IMR-90 (cell line): ENCODE measurements at regions not wholly inside any gene's neighbourhood (a gene's known extent, or its start where the extent isn't known, plus 50 kb on each side); places are given as distances from the start of the nearest gene placed in this dataset.

Source experiments
- ATAC-seq: fragments of 200-7000 bp; cut with Tn5 transposase; 2 replicates; pipeline ENCODE4 v1.9.1; 2020; ENCODE audit warnings: low read depth, mild to moderate bottlenecking, moderate library complexity
- BruUV-seq: library from RNA; stranded (reverse); fragments of 400-500 nt; replicated peaks from 2 replicates; lab custom pipeline; 2021; lab: Mats Ljungman, UMichigan
- CTCF ChIA-PET: fragments of 300-600 bp; formaldehyde crosslinking; extraction: SDS; loops from one replicate; lab custom pipeline; 2021; ENCODE audit warnings: antibody characterized with exemption; lab: Yijun Ruan, JAX
- POLR2A ChIA-PET: fragments of 300-600 bp; sonication (Branson Sonifier 250); formaldehyde crosslinking; loops from one replicate; lab custom pipeline; 2022; ENCODE audit warnings: antibody characterized with exemption; ENCODE audit not compliant: unreplicated experiment; lab: Charles Lee
- DNase-seq: peaks from one replicate; pipeline ENCODE4 v3.0.0; 2013
- H2AFZ ChIP-seq: replicated peaks from 2 replicates; pipeline ENCODE3; 2013; ENCODE audit warnings: low read length, mild to moderate bottlenecking; ENCODE audit not compliant: poor library complexity
- H2AK5ac ChIP-seq: 2 replicates; pipeline ENCODE4 v1.6.1; 2013; ENCODE audit warnings: low read depth, low read length, inconsistent platforms
- H2AK9ac ChIP-seq: replicated peaks from 2 replicates; pipeline ENCODE3; 2013; ENCODE audit warnings: mild to moderate bottlenecking, low read depth, low read length, moderate library complexity; ENCODE audit not compliant: poor library complexity
- H2BK120ac ChIP-seq: 2 replicates; pipeline ENCODE4 v1.6.1; 2013; ENCODE audit warnings: low read depth, low read length, inconsistent platforms
- H2BK15ac ChIP-seq: 3 replicates; pipeline ENCODE4 v1.6.1; 2013; ENCODE audit warnings: low read depth, low read length, inconsistent platforms
- H2BK20ac ChIP-seq: 2 replicates; pipeline ENCODE4 v1.6.1; 2013; ENCODE audit warnings: low read depth, mild to moderate bottlenecking, inconsistent platforms, low read length, moderate library complexity
- H2BK5ac ChIP-seq: 2 replicates; pipeline ENCODE4 v1.6.1; 2013; ENCODE audit warnings: mild to moderate bottlenecking, low read depth, low read length, inconsistent platforms; ENCODE audit not compliant: poor library complexity, severe bottlenecking
- H3K14ac ChIP-seq: replicated peaks from 2 replicates; pipeline ENCODE4 v1.6.1; 2013; ENCODE audit warnings: low read depth, low read length, inconsistent platforms
- H3K18ac ChIP-seq: 2 replicates; pipeline ENCODE4 v1.6.1; 2013; ENCODE audit warnings: low read depth, low read length, control low read depth
- H3K23ac ChIP-seq: 2 replicates; pipeline ENCODE4 v1.6.1; 2013; ENCODE audit warnings: low read depth, low read length, inconsistent platforms
- H3K27ac ChIP-seq: 2 replicates; pipeline ENCODE4 v1.5.1; 2013; ENCODE audit warnings: mild to moderate bottlenecking, control low read depth, low read length; ENCODE audit not compliant: insufficient read depth
- H3K27me3 ChIP-seq: 2 replicates; pipeline ENCODE4 v1.6.1; 2013; ENCODE audit warnings: low read length; ENCODE audit not compliant: control insufficient read depth, insufficient read depth
- H3K36me3 ChIP-seq: 2 replicates; pipeline ENCODE4 v1.6.1; 2013; ENCODE audit warnings: low read length, mixed read lengths; ENCODE audit not compliant: control insufficient read depth, insufficient read depth
- H3K4ac ChIP-seq: 2 replicates; pipeline ENCODE4 v1.6.1; 2013; ENCODE audit warnings: low read depth, low read length, inconsistent platforms
- H3K4me1 ChIP-seq: 2 replicates; pipeline ENCODE4 v1.6.1; 2013; ENCODE audit warnings: low read length, mixed read lengths; ENCODE audit not compliant: control insufficient read depth, insufficient read depth
- H3K4me2 ChIP-seq: 2 replicates; pipeline ENCODE4 v1.6.1; 2013; ENCODE audit warnings: low read depth, mild to moderate bottlenecking, control low read depth, low read length, moderate library complexity
- H3K4me3 ChIP-seq: 2 replicates; pipeline ENCODE4 v1.5.1; 2013; ENCODE audit warnings: low read depth, mild to moderate bottlenecking, control low read depth, low read length, moderate library complexity; ENCODE audit not compliant: insufficient read depth
- H3K56ac ChIP-seq: 2 replicates; pipeline ENCODE4 v1.6.1; 2013; ENCODE audit warnings: low read length, inconsistent platforms; ENCODE audit not compliant: insufficient read depth; ENCODE audit errors: extremely low read depth
- H3K79me1 ChIP-seq, 2 experiments: 2 replicates each; pipeline ENCODE4 v1.6.1; 2013; ENCODE audit warnings: low read length in 2 of 2, inconsistent platforms in 1 of 2, low read depth in 1 of 2
- H3K9ac ChIP-seq: 2 replicates; pipeline ENCODE4 v1.6.1; 2013; ENCODE audit warnings: low read depth, low read length, control low read depth
- H3K9me1 ChIP-seq: 2 replicates; pipeline ENCODE4 v1.6.1; 2013; ENCODE audit warnings: low read length, inconsistent platforms; ENCODE audit not compliant: insufficient read depth
- H3K9me3 ChIP-seq: 2 replicates; pipeline ENCODE4 v1.6.1; 2013; ENCODE audit warnings: low read length; ENCODE audit not compliant: control insufficient read depth, insufficient read depth
- H4K20me1 ChIP-seq: 2 replicates; pipeline ENCODE4 v1.6.1; 2013; ENCODE audit warnings: low read length, inconsistent platforms; ENCODE audit not compliant: insufficient read depth
- H4K5ac ChIP-seq: 2 replicates; pipeline ENCODE4 v1.6.1; 2013; ENCODE audit warnings: mild to moderate bottlenecking, low read depth, low read length, control low read depth
- H4K8ac ChIP-seq, 2 experiments: 2 replicates each; pipeline ENCODE4 v1.6.1; 2013; ENCODE audit warnings: low read depth in 2 of 2, low read length in 2 of 2, control low read depth in 1 of 2, inconsistent platforms in 1 of 2
- H4K91ac ChIP-seq: 2 replicates; pipeline ENCODE4 v1.6.1; 2013; ENCODE audit warnings: low read depth, low read length, inconsistent platforms; ENCODE audit not compliant: insufficient read depth
- CEBPB ChIP-seq: IDR thresholded peaks from 2 replicates; pipeline ENCODE4 v1.6.1; 2012; ENCODE audit warnings: low read depth, low read length, improper control_type of control experiment
- FOS ChIP-seq: fragments of 150-350 bp; IDR thresholded peaks from 2 replicates; pipeline ENCODE4 v1.6.1; 2016; ENCODE audit warnings: low read depth, low read length
- WGBS, 2 experiments: methylation state at CpG; one replicate each; pipeline versions ENCODE4 v1.1.5 to v1.1.7; 2013; ENCODE audit warnings: missing lambda C conversion rate in 2 of 2; ENCODE audit not compliant: insufficient read length in 1 of 2; ENCODE audit errors: extremely low coverage in 2 of 2; 5-methylcytosine and 5-hydroxymethylcytosine counted together
- dilution Hi-C: fragments of 300-500 bp; cut with HindIII; formaldehyde crosslinking; loops from one replicate; pipeline ENCODE4 v1.14.3; 2018; ENCODE audit warnings: low sequenced_read_pairs; ENCODE audit not compliant: unreplicated experiment
- in situ Hi-C: fragments of 300-500 bp; cut with MboI; formaldehyde crosslinking; loops from 3 replicates; pipeline ENCODE4 v1.14.3; 2019; ENCODE audit warnings: low sequenced_read_pairs, inconsistent platforms, mixed read lengths
- intact Hi-C: fragments of 100-400 bp; cut with micrococcal nuclease; formaldehyde crosslinking; loops from 2 replicates; pipeline ENCODE4 v1.10.0; 2022

DNA sequence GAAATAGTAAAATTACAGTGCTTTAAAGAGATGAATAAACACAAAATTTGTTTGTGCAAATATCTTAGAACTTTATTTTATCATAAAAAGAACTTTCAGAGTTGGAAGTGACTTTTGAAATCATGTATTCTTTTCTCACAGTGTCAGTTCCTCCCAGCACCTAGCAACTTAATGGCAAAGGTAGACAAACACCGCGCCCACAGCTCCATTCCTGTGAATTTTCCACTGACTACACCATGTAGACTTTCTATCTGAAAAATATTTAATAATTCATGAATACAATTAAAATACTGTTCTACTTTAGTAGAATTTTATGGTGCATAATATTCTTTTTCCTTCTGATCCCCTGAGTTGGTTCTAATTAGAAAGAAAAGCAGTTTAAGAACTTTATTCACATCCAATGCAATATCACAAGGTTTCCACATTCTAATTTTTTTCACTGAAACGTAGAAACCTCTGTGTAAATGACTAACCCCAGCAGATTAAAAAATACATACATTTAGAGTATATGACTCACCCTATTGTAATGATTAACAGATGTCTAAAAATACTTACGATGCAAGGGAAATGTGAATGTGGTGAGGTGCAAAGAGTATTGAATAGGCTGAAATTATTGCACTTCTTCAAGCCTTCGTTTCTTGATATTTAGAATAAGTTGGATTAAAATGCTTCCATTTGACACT is 218.2 kb upstream of the CCDC179 start:
- H3K4me2 ChIP-seq = peak overlapping the region; percentile 82
- dilution Hi-C loops = no loop called here
- peak overlapping the region; percentile 97 for H4K91ac ChIP-seq
- peak overlapping the region; percentile 67; the same call in 1 of the 2 replicates for H3K9ac ChIP-seq
- H3K56ac ChIP-seq = peak overlapping the region; percentile 95; the same call in 1 of the 2 replicates
- ChIA-PET CTCF (no interaction called here), POLR2A (no interaction called here)
- H2BK120ac ChIP-seq = peak overlapping the region; percentile 99
- TF ChIP-seq CEBPB = no peak
- peak; percentile 80 for TF ChIP-seq FOS
- peaks cover 6% of the 10 kb centered on the region for H3K4me1 ChIP-seq
- no TSS peak for BruUV-seq
- intact Hi-C loops = no loop called here
- no peaks in the 10 kb centered on the region for H3K79me1 ChIP-seq
- peak overlapping the region; percentile 99 for H2BK20ac ChIP-seq
- no peaks in the 10 kb centered on the region for H3K27me3 ChIP-seq
- ATAC-seq = peak; percentile 44; the same call in 1 of the 2 replicates
- peak overlapping the region; percentile 96 for H3K27ac ChIP-seq
- peak overlapping the region; percentile 85; the same call in 1 of the 3 replicates for H2BK15ac ChIP-seq
- H4K5ac ChIP-seq = peak overlapping the region; percentile 82
- peak; percentile 80 for DNase-seq
- peak overlapping the region; percentile 22; the same call in 1 of the 2 replicates for H3K4me3 ChIP-seq
- no peaks in the 10 kb centered on the region for H4K20me1 ChIP-seq
- H3K36me3 ChIP-seq = no peaks in the 10 kb centered on the region
- H3K9me1 ChIP-seq = no peaks in the 10 kb centered on the region
- no peaks in the 10 kb centered on the region for H3K9me3 ChIP-seq
- H3K23ac ChIP-seq = peak overlapping the region; percentile 95
- peak overlapping the region; percentile 86 for H3K14ac ChIP-seq
- H3K18ac ChIP-seq = peak overlapping the region; percentile 98
- peak overlapping the region; percentile 98 for H3K4ac ChIP-seq
- H4K8ac ChIP-seq = peak overlapping the region; percentile 70 to 94
- no CpG with 5 or more reads among the region's 5 CpGs for WGBS, 2 experiments
- H2AK9ac ChIP-seq = no peak overlapping the region
- in situ Hi-C loops = no loop called here
- no peak overlapping the region for H2AFZ ChIP-seq
- H2BK5ac ChIP-seq = peak overlapping the region; percentile 99
- H2AK5ac ChIP-seq = peak overlapping the region; percentile 97
